ENCODE measurements at regions not wholly inside any gene's neighbourhood (a gene's known extent, or its start where the extent isn't known, plus 50 kb on each side); places are given as distances from the start of the nearest gene placed in this dataset.
"Not testable (repeated sequence)": the region's sequence is repeated elsewhere in the genome, so short reads cannot be mapped to it uniquely, and the experiment has no call there.

- not testable (repeated sequence) for TF ChIP-seq POLR2A, CTCF, EP300 (IDR thresholded peaks at IDR 0.05)
Observed at GRCh38 chr22:47346287-47346686, 583.8 kb downstream of the TBC1D22A start.
